H1 (cell line): ENCODE measurements at regions not wholly inside any gene's neighbourhood (a gene's known extent, or its start where the extent isn't known, plus 50 kb on each side); places are given as distances from the start of the nearest gene placed in this dataset.

Experiments used
- CTCF ChIA-PET: fragments of 300-600 bp; sonication (Branson Sonifier 250); formaldehyde crosslinking; loops from one replicate; lab custom pipeline; 2021; ENCODE audit not compliant: partially characterized antibody; lab: Charles Lee
- POLR2A ChIA-PET: fragments of 300-600 bp; sonication (Branson Sonifier 250); formaldehyde crosslinking; loops from one replicate; lab custom pipeline; 2021; ENCODE audit warnings: inconsistent platforms; ENCODE audit not compliant: partially characterized antibody; lab: Charles Lee
- DNase-seq, 2 experiments: peaks; one replicate each; pipeline versions ENCODE4 v3.0.0 to v3.0.0-alpha.2; 2010 to 2022; ENCODE audit warnings: low spot score in 2 of 2, low read depth in 1 of 2, mixed read lengths in 1 of 2
- FAIRE-seq: peaks from 2 replicates; lab custom pipeline; 2011; peaks lifted over from hg19 to GRCh38; lab: Jason Lieb, UNC
- H2AFZ ChIP-seq: 2 replicates; pipeline ENCODE4 v1.8.1; 2012; ENCODE audit warnings: low read length, inconsistent platforms
- H2AK5ac ChIP-seq: 2 replicates; pipeline ENCODE4 v1.6.1; 2013; ENCODE audit warnings: low read depth, low read length
- H2BK120ac ChIP-seq: replicated peaks from 2 replicates; pipeline ENCODE3; 2013; ENCODE audit warnings: low read depth, low read length, inconsistent platforms
- H2BK12ac ChIP-seq: 2 replicates; pipeline ENCODE4 v1.6.1; 2013; ENCODE audit warnings: low read depth, low read length
- H2BK15ac ChIP-seq: 2 replicates; pipeline ENCODE4 v1.6.1; 2013; ENCODE audit warnings: low read length
- H2BK20ac ChIP-seq: 2 replicates; pipeline ENCODE4 v1.6.1; 2013; ENCODE audit warnings: low read length
- H2BK5ac ChIP-seq: 2 replicates; pipeline ENCODE4 v1.6.1; 2013; ENCODE audit warnings: low read depth, low read length
- H3K14ac ChIP-seq: 2 replicates; pipeline ENCODE4 v1.6.1; 2013; ENCODE audit warnings: inconsistent platforms; ENCODE audit not compliant: insufficient read length
- H3K18ac ChIP-seq: 2 replicates; pipeline ENCODE4 v1.6.1; 2013; ENCODE audit warnings: low read length; ENCODE audit errors: extremely low read depth
- H3K23ac ChIP-seq: 2 replicates; pipeline ENCODE4 v1.6.1; 2013; ENCODE audit warnings: inconsistent platforms; ENCODE audit not compliant: insufficient read length
- H3K23me2 ChIP-seq: 2 replicates; pipeline ENCODE4 v1.6.1; 2013; ENCODE audit warnings: low read depth, low read length
- H3K27ac ChIP-seq: 2 replicates; pipeline ENCODE4 v1.6.1; 2011; ENCODE audit warnings: low read depth, low read length, inconsistent platforms
- H3K27me3 ChIP-seq, 4 experiments: replicated peaks in 1 of 4; 1 replicate in 1 of 4; 2 replicates in 3 of 4; pipeline versions ENCODE4 v1.6.1 to v1.8.1; 2011 to 2013; ENCODE audit warnings: low read length in 3 of 4, mild to moderate bottlenecking in 3 of 4, inconsistent platforms in 2 of 4, mixed read lengths in 2 of 4, moderate library complexity in 1 of 4; ENCODE audit not compliant: control insufficient read depth in 3 of 4, insufficient read depth in 3 of 4; ENCODE audit errors: extremely low read depth in 1 of 4
- H3K36me3 ChIP-seq, 4 experiments: 2 replicates each; pipeline versions ENCODE4 v1.6.1 to v1.8.1; 2011 to 2013; ENCODE audit warnings: mild to moderate bottlenecking in 4 of 4, low read length in 3 of 4, moderate library complexity in 2 of 4, control low read depth in 1 of 4, inconsistent platforms in 1 of 4; ENCODE audit not compliant: insufficient read depth in 4 of 4, control insufficient read depth in 2 of 4
- H3K4ac ChIP-seq: replicated peaks from 2 replicates; pipeline ENCODE3; 2013; ENCODE audit warnings: low read length, low read depth, mixed read lengths, inconsistent platforms; ENCODE audit not compliant: insufficient read length
- H3K4me1 ChIP-seq, 4 experiments: replicated peaks in 1 of 4; 1 replicate in 1 of 4; 2 replicates in 3 of 4; pipeline versions ENCODE4 v1.6.1 to v1.8.1; 2011 to 2013; ENCODE audit warnings: low read length in 3 of 4, inconsistent platforms in 2 of 4, mixed read lengths in 1 of 4; ENCODE audit not compliant: insufficient read depth in 4 of 4, control insufficient read depth in 3 of 4
- H3K4me2 ChIP-seq, 2 experiments: 2 replicates each; pipeline versions ENCODE4 v1.6.1 to v1.8.1; 2011 to 2013; ENCODE audit warnings: low read depth in 2 of 2, low read length in 2 of 2, control low read depth in 1 of 2, inconsistent platforms in 1 of 2, mild to moderate bottlenecking in 1 of 2; ENCODE audit not compliant: insufficient read depth in 1 of 2
- H3K4me3 ChIP-seq, 4 experiments: fragments of 200-600, 300-600 bp in 1 of 4; sonication (generic), shearing (Covaris generic), sonication (Bioruptor Twin) in 1 of 4; 2 replicates each; pipeline versions ENCODE4 v1.5.1 to v1.8.1; 2011 to 2016; ENCODE audit warnings: low read length in 4 of 4, low read depth in 3 of 4, control low read depth in 2 of 4, inconsistent platforms in 2 of 4, mild to moderate bottlenecking in 2 of 4, mixed read lengths in 1 of 4, moderate library complexity in 1 of 4; ENCODE audit not compliant: insufficient read depth in 2 of 4; ENCODE audit errors: extremely low read depth in 1 of 4
- H3K56ac ChIP-seq: replicated peaks from 2 replicates; pipeline ENCODE3; 2013; ENCODE audit warnings: low read depth, mild to moderate bottlenecking, mixed read lengths, low read length, inconsistent platforms; ENCODE audit not compliant: insufficient read length
- H3K79me1 ChIP-seq: 2 replicates; pipeline ENCODE4 v1.6.1; 2013; ENCODE audit warnings: low read depth, low read length, control low read depth
- H3K79me2 ChIP-seq, 2 experiments: 2 replicates each; pipeline versions ENCODE4 v1.6.1 to v1.8.1; 2012 to 2013; ENCODE audit warnings: low read length in 2 of 2, mild to moderate bottlenecking in 2 of 2, inconsistent platforms in 1 of 2; ENCODE audit not compliant: insufficient read depth in 2 of 2, control insufficient read depth in 1 of 2
- H3K9ac ChIP-seq, 4 experiments: replicated peaks in 1 of 4; 1 replicate in 1 of 4; 2 replicates in 3 of 4; pipeline versions ENCODE4 v1.6.1 to v1.8.1; 2011 to 2013; ENCODE audit warnings: low read depth in 3 of 4, low read length in 3 of 4, control low read depth in 2 of 4, mild to moderate bottlenecking in 2 of 4, moderate library complexity in 2 of 4, inconsistent platforms in 1 of 4; ENCODE audit errors: extremely low read depth in 1 of 4
- H3K9me3 ChIP-seq, 2 experiments: 2 replicates each; pipeline versions ENCODE4 v1.6.1 to v1.8.1; 2012 to 2013; ENCODE audit warnings: mild to moderate bottlenecking in 2 of 2, moderate library complexity in 2 of 2, control low read depth in 1 of 2, inconsistent platforms in 1 of 2, low read depth in 1 of 2, low read length in 1 of 2, mixed read lengths in 1 of 2; ENCODE audit not compliant: insufficient read depth in 2 of 2
- H4K20me1 ChIP-seq, 2 experiments: replicated peaks in 1 of 2; 2 replicates each; pipeline versions ENCODE3 to v1.8.1; 2011 to 2013; ENCODE audit warnings: inconsistent platforms in 2 of 2, low read length in 2 of 2, mild to moderate bottlenecking in 1 of 2; ENCODE audit not compliant: insufficient read depth in 2 of 2, control insufficient read depth in 1 of 2
- H4K5ac ChIP-seq: 2 replicates; pipeline ENCODE4 v1.6.1; 2013; ENCODE audit warnings: low read length, low read depth, mixed read lengths, inconsistent platforms; ENCODE audit not compliant: insufficient read length
- H4K8ac ChIP-seq: 2 replicates; pipeline ENCODE4 v1.8.0; 2013; ENCODE audit warnings: mild to moderate bottlenecking, moderate library complexity, low read length, inconsistent platforms; ENCODE audit not compliant: insufficient read depth; ENCODE audit errors: extremely low read depth
- H4K91ac ChIP-seq: replicated peaks from 2 replicates; pipeline ENCODE3; 2013; ENCODE audit warnings: low read length, mixed read lengths, inconsistent platforms; ENCODE audit not compliant: insufficient read length
- CEBPB ChIP-seq: IDR thresholded peaks from 2 replicates; pipeline ENCODE4 v1.6.1; 2012; ENCODE audit warnings: low read depth, low read length
- CHD1 ChIP-seq: IDR thresholded peaks from 2 replicates; pipeline ENCODE4 v1.6.1; 2012; ENCODE audit warnings: low read depth, low read length, improper control_type of control experiment
- CREB1 ChIP-seq: IDR thresholded peaks from 2 replicates; pipeline ENCODE4 v1.6.1; 2012; ENCODE audit warnings: inconsistent platforms
- EGR1 ChIP-seq: IDR thresholded peaks from 2 replicates; pipeline ENCODE4 v1.6.1; 2011; ENCODE audit warnings: low read depth, low read length, borderline replicate concordance
- EP300 ChIP-seq, 2 experiments: IDR thresholded peaks; 1 replicate in 1 of 2; 2 replicates in 1 of 2; pipeline ENCODE4 v1.6.1; 2011 to 2012; ENCODE audit warnings: low read depth in 2 of 2, low read length in 2 of 2, mild to moderate bottlenecking in 2 of 2, borderline replicate concordance in 1 of 2, inconsistent platforms in 1 of 2, moderate library complexity in 1 of 2
- EZH2 ChIP-seq: fragments of 200-600 bp; sonication (generic); IDR thresholded peaks from 2 replicates; pipeline ENCODE4 v1.7.1; 2012; ENCODE audit warnings: low read depth, mild to moderate bottlenecking, moderate library complexity, low read length, inconsistent platforms; ENCODE audit not compliant: severe bottlenecking
- FOSL1 ChIP-seq: IDR thresholded peaks from 2 replicates; pipeline ENCODE4 v1.6.1; 2011; ENCODE audit warnings: mild to moderate bottlenecking, low read depth, low read length, moderate library complexity; ENCODE audit not compliant: insufficient read depth
- HDAC6 ChIP-seq: IDR thresholded peaks from one replicate; pipeline ENCODE4 v1.7.1; 2012; ENCODE audit warnings: low read depth, mild to moderate bottlenecking, inconsistent platforms, low read length, moderate library complexity
- MAFK ChIP-seq: IDR thresholded peaks from 2 replicates; pipeline ENCODE4 v1.6.1; 2012; ENCODE audit warnings: low read depth, mild to moderate bottlenecking, improper control_type of control experiment, low read length
- POLR2AphosphoS5 ChIP-seq: IDR thresholded peaks from 2 replicates; pipeline ENCODE4 v1.6.1; 2011; ENCODE audit warnings: low read depth, low read length
- RFX5 ChIP-seq: IDR thresholded peaks from 2 replicates; pipeline ENCODE4 v1.6.1; 2011; ENCODE audit warnings: low read depth, low read length, improper control_type of control experiment, borderline replicate concordance
- RNF2 ChIP-seq: fragments of 200-900, 300-1000 bp; sonication (generic); IDR thresholded peaks from 2 replicates; pipeline ENCODE4 v1.7.1; 2016; ENCODE audit warnings: borderline replicate concordance, low read depth, mild to moderate bottlenecking, antibody characterized with exemption, low read length; ENCODE audit not compliant: poor library complexity, severe bottlenecking; ENCODE audit errors: missing control alignments
- RXRA ChIP-seq: IDR thresholded peaks from 2 replicates; pipeline ENCODE4 v1.6.1; 2011; ENCODE audit warnings: low read depth, mild to moderate bottlenecking, low read length, moderate library complexity; ENCODE audit not compliant: insufficient read depth
- SAP30 ChIP-seq: fragments of 300-600 bp; sonication (generic); IDR thresholded peaks from 2 replicates; pipeline ENCODE4 v1.7.1; 2012; ENCODE audit warnings: low read length, moderate library complexity, mild to moderate bottlenecking, inconsistent platforms; ENCODE audit not compliant: insufficient read depth, insufficient replicate concordance
- SP1 ChIP-seq: IDR thresholded peaks from 2 replicates; pipeline ENCODE4 v1.6.1; 2011; ENCODE audit warnings: low read depth, low read length
- WGBS, 2 experiments: shearing (Covaris generic) in 1 of 2; methylation state at CpG; one replicate each; pipeline versions ENCODE4 v1.1.6 to v1.1.7; 2013 to 2015; ENCODE audit warnings: low lambda C conversion rate in 2 of 2, mixed read lengths in 2 of 2, inconsistent platforms in 1 of 2, low coverage in 1 of 2, missing lambda C conversion rate in 1 of 2; ENCODE audit not compliant: insufficient replicate concordance in 2 of 2, insufficient coverage in 1 of 2, insufficient read length in 1 of 2; ENCODE audit errors: extremely low coverage in 1 of 2, missing lambda C conversion rate in 1 of 2; 5-methylcytosine and 5-hydroxymethylcytosine counted together

DNA sequence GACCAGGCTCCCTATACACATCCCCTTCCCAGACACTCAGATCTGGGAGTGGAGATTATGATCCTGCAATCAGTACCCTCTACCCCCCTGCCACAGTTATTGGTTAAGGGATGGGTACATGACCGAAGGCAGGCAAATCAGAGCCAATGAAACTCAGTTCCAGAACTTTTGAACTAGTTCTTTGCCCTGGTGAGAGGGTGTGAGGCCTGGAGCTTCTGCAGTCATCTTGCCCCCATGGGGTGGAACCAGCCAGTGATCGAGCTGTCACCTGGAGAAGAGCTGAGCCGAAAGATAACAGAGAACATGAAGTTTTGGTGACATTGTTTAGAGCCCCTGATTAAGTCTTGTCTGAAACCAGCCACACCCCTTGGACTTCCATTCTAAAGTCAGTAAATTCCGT, 88.2 kb upstream of the DUSP5 start:
- POLR2A ChIA-PET: no interaction called here
- Histone ChIP-seq H3K4me2 (no peak overlapping the region), H2BK20ac (no peak overlapping the region), H3K4me3 (no peak overlapping the region), H3K4ac (no peak overlapping the region), H2AK5ac (no peak overlapping the region), H3K27ac (no peak overlapping the region), H3K9me3 (no peaks in the 10 kb centered on the region), H3K27me3 (no peaks in the 10 kb centered on the region), H3K36me3 (no peaks in the 10 kb centered on the region), H4K8ac (no peak overlapping the region), H4K5ac (no peak overlapping the region), H2BK5ac (no peak overlapping the region), H3K79me1 (no peaks in the 10 kb centered on the region), H3K9ac (no peak overlapping the region), H3K14ac (no peak overlapping the region), H3K23ac (no peak overlapping the region), H2BK12ac (no peak overlapping the region), H3K79me2 (no peaks in the 10 kb centered on the region), H4K20me1 (no peaks in the 10 kb centered on the region), H3K56ac (no peak overlapping the region), H3K4me1 (peaks cover 0 to 11% (median 3%) of the 10 kb centered on the region in 4 experiments; a peak in 6 of 7 replicates), H3K23me2 (no peaks in the 10 kb centered on the region), H3K18ac (no peak overlapping the region), H2BK120ac (no peak overlapping the region), H2AFZ (no peak overlapping the region), H4K91ac (no peak overlapping the region), H2BK15ac (no peak overlapping the region)
- FAIRE-seq: no peak
- 90% methylated on average over 4 of the region's 4 CpGs; no CpG with 5 or more reads in 1 of the 2 experiments for WGBS, 2 experiments
- no peak for DNase-seq
- CTCF ChIA-PET: interaction anchor here (0.6 to 5.1 kb wide), 4 partner anchors 8 to 73 kb away, joined by 3 to 31 read pairs (median 4); no protein-coding TSS in a partner anchor
- TF ChIP-seq RFX5 (no peak), EP300 (IDR thresholded peaks at IDR 0.05; ENCODE audit: borderline replicate concordance in 1 of 2, low read depth in 2 of 2, low read length in 2 of 2) (no peak), EGR1 (no peak), SP1 (no peak), FOSL1 (no peak), RXRA (no peak), CHD1 (no peak), HDAC6 (no peak), MAFK (no peak), EZH2 (no peak), CEBPB (no peak), SAP30 (no peak), RNF2 (no peak), CREB1 (no peak), POLR2AphosphoS5 (no peak)
